ENCODE measurements at regions not wholly inside any gene's neighbourhood (a gene's known extent, or its start where the extent isn't known, plus 50 kb on each side); places are given as distances from the start of the nearest gene placed in this dataset.

DNA sequence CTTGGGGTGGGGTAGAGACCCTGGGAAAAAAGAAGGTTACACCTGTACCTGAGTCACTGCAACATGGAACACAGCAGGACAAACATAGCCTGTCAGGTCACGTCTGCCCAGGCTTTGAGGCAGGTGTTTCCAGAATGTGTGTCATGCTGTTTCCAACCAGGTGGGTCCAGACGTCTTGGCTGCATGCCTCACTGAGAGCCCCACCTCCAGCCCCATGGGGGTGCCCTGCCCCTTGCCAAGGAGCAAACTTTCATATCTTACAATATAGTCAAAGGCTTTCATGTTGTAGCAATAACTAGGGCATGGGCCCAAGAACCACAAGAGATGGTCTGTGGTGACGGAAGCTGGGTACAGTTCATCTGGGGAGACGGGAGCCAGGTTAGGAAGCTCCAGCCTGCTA is 499.7 kb downstream of the BCL11A start:
- TF ChIP-seq, protein P1, sequence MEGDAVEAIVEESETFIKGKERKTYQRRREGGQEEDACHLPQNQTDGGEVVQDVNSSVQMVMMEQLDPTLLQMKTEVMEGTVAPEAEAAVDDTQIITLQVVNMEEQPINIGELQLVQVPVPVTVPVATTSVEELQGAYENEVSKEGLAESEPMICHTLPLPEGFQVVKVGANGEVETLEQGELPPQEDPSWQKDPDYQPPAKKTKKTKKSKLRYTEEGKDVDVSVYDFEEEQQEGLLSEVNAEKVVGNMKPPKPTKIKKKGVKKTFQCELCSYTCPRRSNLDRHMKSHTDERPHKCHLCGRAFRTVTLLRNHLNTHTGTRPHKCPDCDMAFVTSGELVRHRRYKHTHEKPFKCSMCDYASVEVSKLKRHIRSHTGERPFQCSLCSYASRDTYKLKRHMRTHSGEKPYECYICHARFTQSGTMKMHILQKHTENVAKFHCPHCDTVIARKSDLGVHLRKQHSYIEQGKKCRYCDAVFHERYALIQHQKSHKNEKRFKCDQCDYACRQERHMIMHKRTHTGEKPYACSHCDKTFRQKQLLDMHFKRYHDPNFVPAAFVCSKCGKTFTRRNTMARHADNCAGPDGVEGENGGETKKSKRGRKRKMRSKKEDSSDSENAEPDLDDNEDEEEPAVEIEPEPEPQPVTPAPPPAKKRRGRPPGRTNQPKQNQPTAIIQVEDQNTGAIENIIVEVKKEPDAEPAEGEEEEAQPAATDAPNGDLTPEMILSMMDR (IDR thresholded peaks at IDR 0.05; ENCODE audit: unreplicated experiment) = no peak
- no peaks in the 10 kb centered on the region for H3K9me3 Mint-ChIP-seq (ENCODE audit: unreplicated experiment)
- no peak overlapping the region for H3K27ac Mint-ChIP-seq (ENCODE audit: unreplicated experiment)
- no peak for DNase-seq (ENCODE audit: low spot score)
- no peak overlapping the region for H3K4me3 Mint-ChIP-seq (ENCODE audit: unreplicated experiment)
- H3K4me1 Mint-ChIP-seq (ENCODE audit: unreplicated experiment) = no peaks in the 10 kb centered on the region
- H3K36me3 Mint-ChIP-seq (ENCODE audit: low read depth, unreplicated experiment) = no peaks in the 10 kb centered on the region
- no peaks in the 10 kb centered on the region for H3K27me3 Mint-ChIP-seq (ENCODE audit: unreplicated experiment)

DNA sequence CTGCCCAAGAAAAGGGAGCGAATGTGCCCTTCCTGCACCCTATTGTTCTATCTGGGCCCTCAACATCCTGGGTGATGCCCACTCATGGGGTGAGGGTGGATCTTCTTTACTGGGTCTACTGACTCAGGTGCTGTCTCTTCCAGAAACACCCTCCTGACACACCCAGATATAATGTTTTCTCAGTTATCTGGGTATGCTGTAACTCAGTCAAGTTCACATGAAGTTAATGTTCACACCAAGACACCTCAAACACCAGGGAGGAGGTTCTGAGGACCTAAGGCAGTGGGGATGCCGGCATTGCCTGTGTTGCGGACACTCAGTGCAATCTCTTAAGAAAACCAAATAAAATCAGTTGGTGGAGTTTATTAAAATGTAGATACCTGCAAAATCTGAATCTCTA is 500.9 kb downstream of the BCL11A start:
- no peak for DNase-seq (ENCODE audit: low spot score)
- H3K4me3 Mint-ChIP-seq (ENCODE audit: unreplicated experiment) = no peak overlapping the region
- no peaks in the 10 kb centered on the region for H3K4me1 Mint-ChIP-seq (ENCODE audit: unreplicated experiment)
- H3K36me3 Mint-ChIP-seq (ENCODE audit: low read depth, unreplicated experiment) = no peaks in the 10 kb centered on the region
- no peaks in the 10 kb centered on the region for H3K27me3 Mint-ChIP-seq (ENCODE audit: unreplicated experiment)
- H3K27ac Mint-ChIP-seq (ENCODE audit: unreplicated experiment) = no peak overlapping the region
- TF ChIP-seq, protein P1 (IDR thresholded peaks at IDR 0.05; ENCODE audit: unreplicated experiment) = no peak
- no peaks in the 10 kb centered on the region for H3K9me3 Mint-ChIP-seq (ENCODE audit: unreplicated experiment)

DNA sequence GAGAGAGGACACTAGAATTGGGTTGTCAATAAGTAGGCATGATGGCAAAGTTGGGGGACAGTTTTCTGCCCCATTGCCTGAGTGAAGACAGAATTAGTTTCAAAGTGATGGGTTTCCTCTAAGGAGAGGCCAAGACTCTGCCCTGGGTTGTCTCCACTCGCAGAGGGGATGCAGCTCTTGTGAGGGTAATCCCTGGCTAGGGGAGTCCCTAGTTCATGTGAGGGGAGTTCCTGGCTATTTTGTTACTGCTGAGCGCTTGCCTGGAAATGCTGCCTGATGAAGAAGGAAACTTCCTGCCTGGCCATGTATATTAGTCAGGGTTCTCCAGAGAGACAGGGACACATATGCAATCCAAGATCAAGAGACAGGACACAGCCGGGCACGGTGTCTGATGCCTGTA is 501.5 kb downstream of the BCL11A start:
- Mint-ChIP-seq H3K27ac (ENCODE audit: unreplicated experiment) (no peak overlapping the region), H3K27me3 (ENCODE audit: unreplicated experiment) (no peaks in the 10 kb centered on the region), H3K9me3 (ENCODE audit: unreplicated experiment) (no peaks in the 10 kb centered on the region), H3K4me1 (ENCODE audit: unreplicated experiment) (no peaks in the 10 kb centered on the region), H3K4me3 (ENCODE audit: unreplicated experiment) (no peak overlapping the region), H3K36me3 (ENCODE audit: low read depth, unreplicated experiment) (no peaks in the 10 kb centered on the region)
- TF ChIP-seq, protein P1 (IDR thresholded peaks at IDR 0.05; ENCODE audit: unreplicated experiment) = no peak
- DNase-seq (ENCODE audit: low spot score) = no peak

DNA sequence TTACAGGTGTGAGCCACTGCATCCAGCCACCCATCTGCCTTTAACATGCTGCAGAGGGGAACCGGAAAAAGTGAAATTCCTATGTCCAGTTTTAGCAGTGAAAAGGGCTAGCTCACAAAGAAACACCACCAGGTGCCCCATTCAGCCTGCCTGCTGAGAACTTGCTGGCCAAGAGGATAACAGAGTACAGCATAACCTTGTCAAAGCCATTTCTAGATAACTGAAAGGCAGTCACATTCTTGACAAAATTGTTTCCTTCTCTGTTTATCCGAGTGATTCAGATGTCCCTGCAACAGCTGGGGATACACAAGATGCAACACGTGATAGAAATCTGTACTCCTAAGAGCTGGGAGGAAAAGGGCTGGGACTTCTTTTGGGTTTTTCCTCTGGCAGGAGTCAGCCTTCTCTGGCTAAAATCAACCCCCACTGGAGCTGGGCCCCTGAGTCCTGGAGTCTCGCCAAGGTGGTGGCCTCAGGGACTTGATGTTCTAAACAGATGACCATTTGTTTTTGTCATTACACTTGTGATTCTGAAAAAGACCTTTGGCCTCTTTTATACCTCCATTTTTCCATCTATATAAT is 505.4 kb downstream of the BCL11A start:
- TF ChIP-seq, protein P1 (IDR thresholded peaks at IDR 0.05; ENCODE audit: unreplicated experiment) = no peak
- Mint-ChIP-seq H3K9me3 (ENCODE audit: unreplicated experiment) (no peaks in the 10 kb centered on the region), H3K4me3 (ENCODE audit: unreplicated experiment) (no peak overlapping the region), H3K36me3 (ENCODE audit: low read depth, unreplicated experiment) (no peaks in the 10 kb centered on the region), H3K27ac (ENCODE audit: unreplicated experiment) (no peak overlapping the region), H3K27me3 (ENCODE audit: unreplicated experiment) (no peaks in the 10 kb centered on the region), H3K4me1 (ENCODE audit: unreplicated experiment) (no peaks in the 10 kb centered on the region)
- DNase-seq (ENCODE audit: low spot score) = no peak

DNA sequence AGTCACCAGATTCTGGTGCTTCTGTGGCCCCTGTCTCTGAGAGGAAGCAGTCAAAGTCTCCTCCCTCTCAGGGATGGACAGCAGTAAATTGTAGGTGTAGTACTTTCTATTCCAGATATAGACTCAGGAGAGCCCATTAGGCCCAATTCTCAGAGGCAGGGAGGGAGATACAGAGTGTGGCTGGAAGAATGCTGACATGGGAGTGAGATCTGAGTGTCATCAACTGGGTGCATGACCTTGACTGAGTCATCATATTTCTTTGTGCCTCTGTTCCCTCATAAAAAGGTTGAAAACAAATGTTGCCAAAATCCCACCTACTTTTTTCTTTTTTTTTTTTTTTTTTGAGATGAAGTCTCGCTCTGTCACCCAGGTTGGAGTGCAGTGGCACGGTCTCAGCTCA is 506.1 kb downstream of the BCL11A start:
- TF ChIP-seq, protein P1 (IDR thresholded peaks at IDR 0.05; ENCODE audit: unreplicated experiment) = no peak
- no peaks in the 10 kb centered on the region for H3K4me1 Mint-ChIP-seq (ENCODE audit: unreplicated experiment)
- H3K27me3 Mint-ChIP-seq (ENCODE audit: unreplicated experiment) = no peaks in the 10 kb centered on the region
- no peak overlapping the region for H3K27ac Mint-ChIP-seq (ENCODE audit: unreplicated experiment)
- no peaks in the 10 kb centered on the region for H3K36me3 Mint-ChIP-seq (ENCODE audit: low read depth, unreplicated experiment)
- DNase-seq (ENCODE audit: low spot score) = no peak
- H3K4me3 Mint-ChIP-seq (ENCODE audit: unreplicated experiment) = no peak overlapping the region
- H3K9me3 Mint-ChIP-seq (ENCODE audit: unreplicated experiment) = no peaks in the 10 kb centered on the region
